Keratinocyte (primary cell): ENCODE measurements at regions not wholly inside any gene's neighbourhood (a gene's known extent, or its start where the extent isn't known, plus 50 kb on each side); places are given as distances from the start of the nearest gene placed in this dataset.

ENCODE experiments used
- DNase-seq: peaks from one replicate; pipeline ENCODE4 v3.0.0-alpha.2; 2011; ENCODE audit warnings: low read depth, missing footprints, low spot score
- FAIRE-seq: peaks from 2 replicates; lab custom pipeline; 2011; peaks lifted over from hg19 to GRCh38; lab: Jason Lieb, UNC
- H2AFZ ChIP-seq: 2 replicates; pipeline ENCODE4 v1.6.0; 2012; ENCODE audit warnings: low read length, control low read depth, inconsistent platforms; ENCODE audit not compliant: control insufficient read depth
- H3K27ac ChIP-seq: 2 replicates; pipeline ENCODE4 v1.5.1; 2011; ENCODE audit warnings: low read length; ENCODE audit not compliant: control insufficient read depth, insufficient read depth
- H3K27me3 ChIP-seq: 3 replicates; pipeline ENCODE4 v1.6.0; 2011; ENCODE audit warnings: low read length; ENCODE audit not compliant: control insufficient read depth, insufficient read depth; ENCODE audit errors: extremely low read depth
- H3K36me3 ChIP-seq, 2 experiments: 2 replicates in 1 of 2; 3 replicates in 1 of 2; pipeline ENCODE4 v1.5.1; 2011; ENCODE audit warnings: low read length in 2 of 2, mild to moderate bottlenecking in 1 of 2; ENCODE audit not compliant: control insufficient read depth in 2 of 2, insufficient read depth in 2 of 2; ENCODE audit errors: extremely low read depth in 1 of 2
- H3K4me1 ChIP-seq: 3 replicates; pipeline ENCODE4 v1.5.1; 2011; ENCODE audit warnings: low read length; ENCODE audit not compliant: control insufficient read depth, insufficient read depth; ENCODE audit errors: extremely low read depth
- H3K4me2 ChIP-seq: 3 replicates; pipeline ENCODE4 v1.6.0; 2011; ENCODE audit warnings: low read depth, low read length; ENCODE audit not compliant: control insufficient read depth, insufficient read depth; ENCODE audit errors: extremely low read depth
- H3K4me3 ChIP-seq, 3 experiments: fragments of 200-600 bp in 1 of 3; sonication (generic) in 1 of 3; 2 replicates in 2 of 3; 3 replicates in 1 of 3; pipeline ENCODE4 v1.5.1; 2011 to 2016; ENCODE audit warnings: low read length in 3 of 3, mild to moderate bottlenecking in 3 of 3, control low read depth in 2 of 3, inconsistent platforms in 1 of 3, low read depth in 1 of 3, mixed read lengths in 1 of 3, mixed run types in 1 of 3, moderate library complexity in 1 of 3; ENCODE audit not compliant: control insufficient read depth in 2 of 3, insufficient read depth in 2 of 3; ENCODE audit errors: extremely low read depth in 1 of 3
- H3K79me2 ChIP-seq: 2 replicates; pipeline ENCODE4 v1.6.0; 2012; ENCODE audit warnings: low read length; ENCODE audit not compliant: control insufficient read depth, insufficient read depth
- H3K9ac ChIP-seq: 3 replicates; pipeline ENCODE4 v1.6.0; 2011; ENCODE audit warnings: low read length; ENCODE audit not compliant: control insufficient read depth, insufficient read depth; ENCODE audit errors: extremely low read depth
- H3K9me1 ChIP-seq: 3 replicates; pipeline ENCODE4 v1.6.0; 2011; ENCODE audit warnings: low read length; ENCODE audit not compliant: control insufficient read depth, insufficient read depth; ENCODE audit errors: extremely low read depth
- H3K9me3 ChIP-seq: 2 replicates; pipeline ENCODE4 v1.5.1; 2012; ENCODE audit warnings: low read depth, low read length; ENCODE audit not compliant: control insufficient read depth
- H4K20me1 ChIP-seq: 3 replicates; pipeline ENCODE4 v1.6.0; 2011; ENCODE audit warnings: low read length; ENCODE audit not compliant: control insufficient read depth, insufficient read depth; ENCODE audit errors: extremely low read depth
- CTCF ChIP-seq, 3 experiments: IDR thresholded peaks in 1 of 3; conservative IDR thresholded peaks in 1 of 3; optimal IDR thresholded peaks in 1 of 3; 2 replicates in 2 of 3; 3 replicates in 1 of 3; pipeline versions ENCODE3 to v1.5.1; 2011; ENCODE audit warnings: low read length in 3 of 3, mild to moderate bottlenecking in 3 of 3, moderate library complexity in 2 of 3, control low read depth in 1 of 3, inconsistent platforms in 1 of 3; ENCODE audit not compliant: insufficient read depth in 2 of 3; ENCODE audit errors: extremely low read depth in 1 of 3
- EZH2 ChIP-seq: IDR thresholded peaks from one replicate; pipeline ENCODE4 v1.6.1; 2012; ENCODE audit warnings: inconsistent platforms, mild to moderate bottlenecking, low read length, moderate library complexity
- dilution Hi-C: fragments of 300-500 bp; cut with MboI; formaldehyde crosslinking; loops from one replicate; pipeline ENCODE4 v1.7.0; 2020; ENCODE audit warnings: low sequenced_read_pairs; ENCODE audit not compliant: extremely low pct_ligation_motif_present

GRCh38 chr4:184932343-184932742 lies 85.9 kb upstream of the HELT start:
- Histone ChIP-seq H3K9me1 (no peaks in the 10 kb centered on the region), H3K4me1 (no peaks in the 10 kb centered on the region), H3K36me3 (no peaks in the 10 kb centered on the region), H3K4me2 (no peak overlapping the region), H3K79me2 (no peaks in the 10 kb centered on the region), H3K4me3 (no peak overlapping the region), H3K9me3 (no peaks in the 10 kb centered on the region), H4K20me1 (no peaks in the 10 kb centered on the region), H2AFZ (no peak overlapping the region), H3K27ac (no peak overlapping the region), H3K9ac (no peak overlapping the region), H3K27me3 (peaks cover 4% of the 10 kb centered on the region)
- TF ChIP-seq CTCF (optimal IDR thresholded peaks at IDR 0.05 in 1 of 3, IDR thresholded peaks at IDR 0.05 in 1 of 3, conservative IDR thresholded peaks at IDR 0.05 in 1 of 3; ENCODE audit: extremely low read depth in 1 of 3, insufficient read depth in 2 of 3, low read length in 3 of 3) (no peak), EZH2 (no peak)
- dilution Hi-C loops, result no loop called here
- DNase-seq (no peak), FAIRE-seq (no peak)

- Histone ChIP-seq H3K4me2 (no peak overlapping the region), H3K79me2 (no peaks in the 10 kb centered on the region), H3K9me3 (no peaks in the 10 kb centered on the region), H3K36me3 (no peaks in the 10 kb centered on the region), H3K9ac (no peak overlapping the region), H3K27me3 (peaks cover 4% of the 10 kb centered on the region), H3K9me1 (no peaks in the 10 kb centered on the region), H3K4me3 (no peak overlapping the region), H4K20me1 (no peaks in the 10 kb centered on the region), H2AFZ (no peak overlapping the region), H3K27ac (no peak overlapping the region), H3K4me1 (no peaks in the 10 kb centered on the region)
- dilution Hi-C loops, result no loop called here
- no peak for TF ChIP-seq CTCF (optimal IDR thresholded peaks at IDR 0.05 in 1 of 3, IDR thresholded peaks at IDR 0.05 in 1 of 3, conservative IDR thresholded peaks at IDR 0.05 in 1 of 3; ENCODE audit: extremely low read depth in 1 of 3, insufficient read depth in 2 of 3, low read length in 3 of 3)
- TF ChIP-seq EZH2, result no peak
- FAIRE-seq (no peak), DNase-seq (no peak)
Measured at GRCh38 chr4:184933311-184933710, 85.0 kb upstream of the HELT start.
